HG03097 (cell line): ENCODE measurements at regions not wholly inside any gene's neighbourhood (a gene's known extent, or its start where the extent isn't known, plus 50 kb on each side); places are given as distances from the start of the nearest gene placed in this dataset.

Experiments used
- ATAC-seq: cut with Tn5 transposase; IDR thresholded peaks from one replicate; pipeline ENCODE4 v1.9.1; 2021; ENCODE audit not compliant: unreplicated experiment, low FRiP score

DNA sequence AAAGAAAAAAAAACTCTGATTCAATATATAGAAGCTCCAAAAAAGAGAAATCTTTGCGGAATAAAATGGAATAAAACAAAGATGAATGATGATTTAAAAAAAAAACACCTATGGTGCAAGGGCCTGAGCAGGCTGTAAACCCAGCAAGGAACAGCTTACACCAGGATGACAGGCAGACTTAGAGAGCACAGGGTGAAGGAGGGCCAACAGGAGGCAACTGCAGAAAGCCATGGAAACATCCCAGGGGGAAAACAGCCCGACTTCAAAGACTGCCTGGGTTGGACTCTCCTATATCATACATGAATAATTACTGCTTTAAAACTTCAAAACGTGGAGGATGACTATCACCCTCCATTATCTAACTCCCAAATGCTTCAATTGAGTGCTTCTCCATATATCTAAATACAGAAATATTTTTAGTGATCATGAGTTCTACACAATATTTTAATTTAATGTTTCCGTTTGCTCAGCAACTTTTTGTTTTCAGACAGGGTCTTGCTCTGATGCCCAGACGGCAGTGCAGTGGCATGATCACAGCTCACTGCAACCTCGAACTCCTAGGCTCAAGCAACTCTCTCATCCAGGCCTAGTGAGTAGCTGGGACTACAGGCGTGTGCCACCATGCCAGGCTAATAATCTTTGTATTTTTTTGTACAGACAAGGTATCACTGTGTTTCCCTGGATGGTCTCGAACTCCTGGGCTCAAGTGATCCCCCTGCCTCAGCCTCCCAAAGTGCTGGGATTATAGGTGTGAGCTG, 456.2 kb downstream of the TBL1XR1 start:
- ATAC-seq, result no peak

- no peak for ATAC-seq
Measured at GRCh38 chr3:176739159-176739558, 458.1 kb downstream of the TBL1XR1 start.

GRCh38 chr3:176737480-176738110, 459.7 kb downstream of the TBL1XR1 start:
- ATAC-seq, result no peak

- ATAC-seq, result no peak
Measured at GRCh38 chr3:176734146-176734545, 463.1 kb downstream of the TBL1XR1 start.

GRCh38 chr3:176724394-176724759, 472.9 kb downstream of the TBL1XR1 start:
- no peak for ATAC-seq

GRCh38 chr3:176723758-176724393, 473.4 kb downstream of the TBL1XR1 start:
- ATAC-seq, result no peak

GRCh38 chr3:176714034-176714433, 483.2 kb downstream of the TBL1XR1 start:
- no peak for ATAC-seq

- no peak for ATAC-seq
Measured at GRCh38 chr3:176712191-176712590, 485.1 kb downstream of the TBL1XR1 start.

DNA sequence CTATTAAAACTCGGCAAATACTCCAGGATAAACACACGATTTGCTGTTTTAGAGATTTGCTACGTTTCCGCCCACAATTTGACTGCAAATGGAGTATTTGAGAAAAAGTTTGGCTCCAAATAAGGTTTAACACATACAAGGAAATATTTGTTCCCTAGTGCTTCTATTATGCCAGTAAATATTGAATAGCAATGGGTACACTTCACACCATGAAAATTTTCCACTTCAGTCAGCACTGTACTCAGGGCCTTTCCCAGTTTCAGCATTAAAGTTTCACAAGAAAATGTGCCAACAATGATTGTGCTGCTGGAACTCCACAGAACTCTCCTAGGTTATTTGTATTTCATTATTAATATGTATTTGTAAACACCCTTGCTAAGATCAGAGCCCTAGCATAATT, 498.0 kb downstream of the TBL1XR1 start:
- no peak for ATAC-seq

GRCh38 chr3:176697284-176697889, 499.9 kb downstream of the TBL1XR1 start:
- no peak for ATAC-seq

GRCh38 chr3:176696816-176697215, 500.5 kb downstream of the TBL1XR1 start:
- ATAC-seq, result no peak

GRCh38 chr3:176692966-176693785, 504.1 kb downstream of the TBL1XR1 start:
- no peak for ATAC-seq

GRCh38 chr3:176692199-176692965, 504.9 kb downstream of the TBL1XR1 start:
- ATAC-seq, result no peak

DNA sequence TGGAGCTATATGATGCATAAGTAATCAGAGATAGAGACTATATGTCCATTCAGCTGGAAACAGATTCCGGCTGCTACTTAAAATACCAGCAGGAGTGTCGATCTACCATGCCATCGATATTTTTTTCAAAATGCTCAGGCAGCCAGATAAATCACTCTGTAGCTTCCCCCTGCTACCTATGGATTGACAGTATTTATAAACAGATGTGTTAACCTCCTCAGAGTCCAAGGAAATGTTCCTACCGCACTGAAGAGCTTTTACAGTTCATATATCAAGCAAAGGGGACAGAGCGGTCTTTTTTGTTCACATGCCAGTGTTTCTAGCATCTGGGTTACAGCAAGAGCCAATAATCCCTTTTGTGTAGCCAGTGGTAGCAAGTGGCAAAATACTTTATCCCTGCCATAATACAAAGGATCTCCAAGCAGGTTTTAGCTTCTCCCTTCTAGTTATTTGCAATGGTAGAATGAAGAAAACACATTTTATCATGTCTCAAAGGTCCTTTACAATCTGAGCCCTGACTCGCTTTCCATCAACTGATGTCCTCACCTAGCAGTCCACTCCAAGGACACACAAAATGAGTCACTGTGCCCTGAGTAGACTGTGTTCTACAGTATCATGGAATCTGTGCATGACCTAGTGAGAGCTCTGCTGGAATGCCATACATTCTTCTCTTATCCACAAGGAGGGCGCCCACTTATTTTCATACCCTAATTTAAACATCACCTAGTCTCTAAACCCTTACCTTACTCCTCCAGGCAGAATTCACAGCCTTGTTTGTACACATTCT, 507.0 kb downstream of the TBL1XR1 start:
- ATAC-seq, result no peak

GRCh38 chr3:176687754-176688153, 509.5 kb downstream of the TBL1XR1 start:
- ATAC-seq, result no peak

DNA sequence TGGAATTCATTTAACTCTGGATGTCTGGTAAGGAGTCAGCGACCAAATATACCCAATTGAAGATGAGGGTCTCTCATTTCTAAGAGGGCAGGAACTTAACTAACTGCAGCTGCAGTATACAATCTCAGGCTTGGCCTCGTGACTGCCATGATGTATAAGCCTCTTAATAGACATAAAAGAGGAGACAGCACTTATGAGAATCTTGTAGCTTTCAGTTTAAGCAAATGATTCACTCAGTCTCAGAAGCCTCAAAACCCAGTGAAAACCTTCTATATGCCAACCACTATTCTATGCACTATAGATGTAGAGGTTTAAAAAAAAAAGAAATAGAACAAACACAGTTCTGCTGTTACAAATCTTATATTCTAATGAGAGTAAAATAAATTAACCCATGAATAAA, 513.9 kb downstream of the TBL1XR1 start:
- ATAC-seq, result peak; percentile 68

DNA sequence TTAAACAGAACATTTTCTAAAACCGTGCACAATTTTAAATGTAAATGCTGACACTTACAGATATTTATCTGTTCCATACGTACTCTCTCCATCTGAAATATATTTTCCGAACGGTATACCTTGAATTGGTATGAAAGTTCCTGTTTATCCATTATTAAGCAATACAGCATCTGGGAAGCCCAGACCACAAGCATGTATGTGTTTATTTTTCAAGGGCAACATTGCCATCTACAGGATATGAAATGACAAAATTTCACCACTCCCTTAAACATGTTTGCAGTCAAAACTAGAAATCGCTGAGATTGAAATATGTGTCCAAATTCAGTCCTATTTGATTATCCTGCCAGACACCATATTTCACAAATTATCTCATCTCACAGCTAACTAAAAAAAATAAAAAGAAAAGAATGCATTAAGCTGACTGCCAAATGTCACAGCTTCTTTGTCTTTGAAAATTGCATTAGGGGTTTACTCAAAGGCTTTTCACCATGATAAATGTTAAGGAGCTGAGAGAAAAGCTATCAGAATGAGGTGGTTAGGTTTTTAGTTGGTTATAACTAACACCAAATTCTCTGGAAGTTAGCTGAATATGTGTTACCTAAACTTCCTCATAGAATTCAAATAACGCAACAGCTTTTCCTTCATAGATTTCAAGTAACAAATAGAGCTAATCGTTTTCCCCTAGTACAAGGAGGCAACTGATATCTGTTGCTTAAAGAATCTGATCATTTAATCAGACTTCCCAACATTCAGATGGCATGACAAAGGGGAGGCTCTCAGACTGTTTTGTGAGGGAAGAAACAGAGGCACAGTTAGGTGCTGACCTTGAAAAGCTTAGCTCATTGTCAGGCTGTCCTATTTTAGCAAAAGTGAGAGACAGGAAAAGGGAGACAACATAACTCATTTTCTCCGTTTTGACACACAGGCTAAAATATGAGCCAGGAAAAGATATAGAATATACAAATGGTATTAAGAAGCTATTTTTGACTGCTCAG, 533.1 kb downstream of the TBL1XR1 start:
- ATAC-seq, result no peak

DNA sequence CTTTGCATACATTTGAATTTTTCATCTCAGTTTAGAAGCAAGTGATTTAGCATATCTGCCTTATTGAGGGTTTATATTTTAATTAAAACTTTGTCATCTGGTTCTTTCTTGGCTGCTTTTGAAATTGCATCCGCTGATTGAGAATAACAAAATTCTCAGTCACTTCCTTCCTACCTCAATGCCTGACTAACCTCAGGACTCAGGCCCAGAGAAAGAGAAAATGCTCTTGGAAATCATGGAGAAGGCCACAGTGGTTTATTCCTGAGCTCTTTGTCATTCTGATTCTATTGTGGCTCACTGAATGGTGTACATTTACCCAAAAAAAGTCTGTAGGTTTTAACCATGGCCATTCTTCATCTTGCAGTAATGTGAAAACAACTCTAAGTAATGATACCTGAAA, 533.9 kb downstream of the TBL1XR1 start:
- no peak for ATAC-seq
